Loucy (cell line): ENCODE measurements at regions not wholly inside any gene's neighbourhood (a gene's known extent, or its start where the extent isn't known, plus 50 kb on each side); places are given as distances from the start of the nearest gene placed in this dataset.
"Not testable (repeated sequence)": the region's sequence is repeated elsewhere in the genome, so short reads cannot be mapped to it uniquely, and the experiment has no call there.

ENCODE experiments used
- H2AFZ ChIP-seq: fragments of 200-600 bp; sonication (generic); 2 replicates; pipeline ENCODE4 v1.6.0; 2016; ENCODE audit warnings: antibody characterized with exemption, mild to moderate bottlenecking, low read length, moderate library complexity
- H3F3A ChIP-seq: fragments of 200-600 bp; 2 replicates; pipeline ENCODE4 v1.6.0; 2016; ENCODE audit warnings: antibody characterized with exemption, low read depth, mild to moderate bottlenecking
- H3K27me3 ChIP-seq: fragments of 200-600 bp; sonication (generic); 2 replicates; pipeline ENCODE4 v1.6.1; 2014; ENCODE audit warnings: low read length, mild to moderate bottlenecking; ENCODE audit not compliant: insufficient read depth, poor library complexity, severe bottlenecking
- H3K36me3 ChIP-seq: fragments of 200-600 bp; sonication (generic); 2 replicates; pipeline ENCODE4 v1.6.1; 2016; ENCODE audit warnings: low read length; ENCODE audit not compliant: insufficient read depth
- H3K4me1 ChIP-seq: fragments of 200-600 bp; sonication (generic); 2 replicates; pipeline ENCODE4 v1.5.1; 2014; ENCODE audit warnings: low read length, mild to moderate bottlenecking; ENCODE audit not compliant: insufficient read depth, poor library complexity, severe bottlenecking
- H3K4me2 ChIP-seq: fragments of 200-600 bp; sonication (generic); 2 replicates; pipeline ENCODE4 v1.6.0; 2014; ENCODE audit warnings: antibody characterized with exemption, low read length, low read depth, mild to moderate bottlenecking; ENCODE audit not compliant: poor library complexity, severe bottlenecking
- H3K4me3 ChIP-seq: fragments of 200-600 bp; sonication (generic); 2 replicates; pipeline ENCODE4 v1.5.1; 2014; ENCODE audit warnings: low read length, mild to moderate bottlenecking, mixed read lengths; ENCODE audit not compliant: poor library complexity, severe bottlenecking
- H3K79me2 ChIP-seq: fragments of 200-600 bp; sonication (generic); 2 replicates; pipeline ENCODE4 v1.6.1; 2014; ENCODE audit warnings: low read length; ENCODE audit not compliant: insufficient read depth
- H3K9ac ChIP-seq: fragments of 200-600 bp; sonication (generic); 2 replicates; pipeline ENCODE4 v1.6.0; 2014; ENCODE audit warnings: mild to moderate bottlenecking, low read depth, low read length, moderate library complexity; ENCODE audit not compliant: poor library complexity, severe bottlenecking
- H3K9me2 ChIP-seq: fragments of 200-600 bp; sonication (generic); replicated peaks from 2 replicates; pipeline ENCODE4 v1.6.1; 2016; ENCODE audit warnings: low read depth, low read length, mixed read lengths
- H3K9me3 ChIP-seq: fragments of 200-600 bp; sonication (generic); 2 replicates; pipeline ENCODE4 v1.6.1; 2014; ENCODE audit warnings: mild to moderate bottlenecking, antibody characterized with exemption, low read length, low read depth; ENCODE audit not compliant: insufficient read depth
- H4K20me1 ChIP-seq: fragments of 200-600 bp; sonication (generic); 2 replicates; pipeline ENCODE4 v1.6.0; 2014; ENCODE audit warnings: antibody characterized with exemption, low read length, mild to moderate bottlenecking; ENCODE audit not compliant: insufficient read depth, poor library complexity, severe bottlenecking
- EZH2phosphoT487 ChIP-seq: fragments of 200-600 bp; IDR thresholded peaks from 2 replicates; pipeline ENCODE4 v1.6.1; 2018; ENCODE audit warnings: antibody characterized with exemption, mild to moderate bottlenecking, moderate library complexity, borderline replicate concordance
- TF ChIP-seq, protein P1 (sequence below): fragments of 200-600 bp; sonication (generic); conservative IDR thresholded peaks from 2 replicates; pipeline ENCODE4 v1.5.1; 2014; ENCODE audit warnings: mild to moderate bottlenecking, antibody characterized with exemption, low read length

DNA sequence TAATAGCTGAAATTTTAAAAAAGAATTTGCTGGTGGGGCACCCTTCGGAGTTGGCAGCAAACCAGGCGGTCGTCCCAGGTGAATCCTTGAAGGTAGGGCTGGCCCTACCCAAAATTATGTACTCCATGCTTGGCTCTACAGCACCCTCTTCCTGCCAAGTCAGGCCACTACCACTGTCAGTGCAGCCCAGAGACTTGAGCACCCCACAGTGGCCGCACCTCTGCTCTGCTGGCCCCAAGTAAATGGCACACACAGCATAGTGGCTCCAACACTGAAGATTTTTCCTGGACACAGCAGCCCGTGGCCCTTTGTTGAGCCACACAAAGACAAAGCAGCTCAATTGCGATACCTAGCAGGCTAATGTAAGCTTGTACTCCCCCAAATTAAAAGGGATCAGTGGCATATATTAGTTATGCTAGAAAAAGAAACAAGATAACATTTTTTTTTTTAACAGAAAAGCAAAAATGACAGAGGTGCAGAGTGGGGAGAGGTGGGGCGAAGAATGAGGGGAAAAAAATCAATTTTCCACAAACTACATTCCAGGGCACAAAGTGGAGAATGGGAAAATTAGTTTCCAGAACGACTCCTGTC, 250.5 kb downstream of the UACA start:
- H3K79me2 ChIP-seq: no peaks in the 10 kb centered on the region
- no peaks in the 10 kb centered on the region; the same call in 1 of the 2 replicates for H3F3A ChIP-seq
- no peaks in the 10 kb centered on the region for H4K20me1 ChIP-seq
- TF ChIP-seq, protein P1, sequence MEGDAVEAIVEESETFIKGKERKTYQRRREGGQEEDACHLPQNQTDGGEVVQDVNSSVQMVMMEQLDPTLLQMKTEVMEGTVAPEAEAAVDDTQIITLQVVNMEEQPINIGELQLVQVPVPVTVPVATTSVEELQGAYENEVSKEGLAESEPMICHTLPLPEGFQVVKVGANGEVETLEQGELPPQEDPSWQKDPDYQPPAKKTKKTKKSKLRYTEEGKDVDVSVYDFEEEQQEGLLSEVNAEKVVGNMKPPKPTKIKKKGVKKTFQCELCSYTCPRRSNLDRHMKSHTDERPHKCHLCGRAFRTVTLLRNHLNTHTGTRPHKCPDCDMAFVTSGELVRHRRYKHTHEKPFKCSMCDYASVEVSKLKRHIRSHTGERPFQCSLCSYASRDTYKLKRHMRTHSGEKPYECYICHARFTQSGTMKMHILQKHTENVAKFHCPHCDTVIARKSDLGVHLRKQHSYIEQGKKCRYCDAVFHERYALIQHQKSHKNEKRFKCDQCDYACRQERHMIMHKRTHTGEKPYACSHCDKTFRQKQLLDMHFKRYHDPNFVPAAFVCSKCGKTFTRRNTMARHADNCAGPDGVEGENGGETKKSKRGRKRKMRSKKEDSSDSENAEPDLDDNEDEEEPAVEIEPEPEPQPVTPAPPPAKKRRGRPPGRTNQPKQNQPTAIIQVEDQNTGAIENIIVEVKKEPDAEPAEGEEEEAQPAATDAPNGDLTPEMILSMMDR: peak; percentile 100
- TF ChIP-seq EZH2phosphoT487: no peak
- no peaks in the 10 kb centered on the region for H3K27me3 ChIP-seq
- no peak overlapping the region for H3K4me3 ChIP-seq
- H3K4me2 ChIP-seq: no peak overlapping the region
- H3K9ac ChIP-seq: peak overlapping the region; percentile 18
- H3K9me3 ChIP-seq: peaks cover 6% of the 10 kb centered on the region; the same call in 1 of the 2 replicates
- H3K4me1 ChIP-seq: peaks cover 39% of the 10 kb centered on the region
- H2AFZ ChIP-seq: no peak overlapping the region
- no peaks in the 10 kb centered on the region for H3K9me2 ChIP-seq
- no peaks in the 10 kb centered on the region for H3K36me3 ChIP-seq

DNA sequence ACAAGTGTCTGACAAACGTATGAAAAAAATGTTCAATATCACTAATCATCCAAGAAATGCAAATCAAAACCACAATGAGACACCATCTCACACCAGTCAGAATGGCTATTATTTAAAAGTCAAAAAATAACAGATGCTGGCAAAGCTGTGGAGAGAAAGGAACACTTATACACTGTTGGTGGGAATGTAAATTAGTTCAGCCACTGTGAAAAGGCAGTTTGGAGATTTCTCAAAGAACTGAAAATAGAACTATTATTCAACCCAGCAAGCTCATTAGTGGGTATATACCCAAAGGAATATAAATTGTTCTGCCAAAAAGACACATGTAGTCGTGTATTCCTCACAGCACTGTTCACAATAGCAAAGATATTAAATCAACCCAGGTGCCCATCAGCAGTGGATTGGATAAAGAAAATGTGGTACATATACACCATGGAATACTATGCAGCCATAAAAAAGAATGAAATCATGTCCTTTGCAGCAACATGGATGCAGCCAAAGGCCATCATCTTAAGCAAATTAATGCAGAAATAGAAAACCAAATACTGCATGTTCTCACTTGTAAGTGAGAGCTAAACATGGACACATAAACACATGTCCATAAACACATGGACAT, 251.3 kb downstream of the UACA start:
- not testable (repeated sequence) for H3K9me3 ChIP-seq

DNA sequence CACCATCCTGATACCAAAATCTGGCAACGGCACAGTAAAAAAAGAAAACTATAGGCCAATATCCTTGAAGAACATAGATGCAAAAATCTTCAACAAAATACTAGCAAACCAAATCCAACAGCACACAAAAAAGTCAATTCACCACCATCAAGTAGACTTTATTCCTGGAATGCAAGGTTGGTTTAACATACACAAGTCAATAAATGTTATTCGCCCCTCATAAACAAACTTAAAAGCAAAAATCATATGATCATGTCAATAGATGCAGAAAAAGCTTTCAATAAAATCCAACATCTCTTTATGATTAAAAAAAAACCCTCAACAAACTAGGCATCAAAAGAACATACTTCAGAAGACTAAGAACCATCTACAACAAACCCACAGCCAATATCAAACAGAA, 252.9 kb downstream of the UACA start:
- Histone ChIP-seq H3K9me2 (no peaks in the 10 kb centered on the region), H3K27me3 (no peaks in the 10 kb centered on the region)

More for the DNA sequence above, 251.3 kb downstream of the UACA start:
- H3K27me3 ChIP-seq, H4K20me1 ChIP-seq, H3K9ac ChIP-seq, H3K36me3 ChIP-seq, H3K4me2 ChIP-seq, H3K4me3 ChIP-seq, H3K9me2 ChIP-seq, H3K79me2 ChIP-seq, H2AFZ ChIP-seq, H3F3A ChIP-seq: not testable (repeated sequence)
- peaks cover 47% of the 10 kb centered on the region for H3K4me1 ChIP-seq

More for the DNA sequence above, 252.9 kb downstream of the UACA start:
- H3K4me1 ChIP-seq: peaks cover 63% of the 10 kb centered on the region
- H3K36me3 ChIP-seq: no peaks in the 10 kb centered on the region
- H3K4me2 ChIP-seq: no peak overlapping the region
- H2AFZ ChIP-seq: no peak overlapping the region
- H4K20me1 ChIP-seq: no peaks in the 10 kb centered on the region
- no peak overlapping the region for H3K4me3 ChIP-seq
- H3K79me2 ChIP-seq: 0 out of 2 replicates have a peak, but pooled peaks cover 4% of the 10 kb centered on the region
- H3K9ac ChIP-seq: no peak overlapping the region
- H3F3A ChIP-seq: no peaks in the 10 kb centered on the region; the same call in 1 of the 2 replicates
- TF ChIP-seq, protein P1: no peak
- no peak for TF ChIP-seq EZH2phosphoT487
- H3K9me3 ChIP-seq: peaks cover 6% of the 10 kb centered on the region; the same call in 1 of the 2 replicates
